Gastrocnemius medialis (tissue), 4 donors: ENCODE measurements at regions not wholly inside any gene's neighbourhood (a gene's known extent, or its start where the extent isn't known, plus 50 kb on each side); places are given as distances from the start of the nearest gene placed in this dataset.

ENCODE experiments used
- CTCF ChIP-seq, 5 experiments: fragments of 450-650 bp in 3 of 5; fragments of 200-600 bp in 2 of 5; sonication (generic) in 2 of 5; IDR thresholded peaks in 4 of 5; conservative IDR thresholded peaks in 1 of 5; 1 replicate in 4 of 5; 2 replicates in 1 of 5; pipeline ENCODE4 v1.5.1; 2016 to 2019; ENCODE audit warnings: antibody characterized with exemption in 5 of 5, mild to moderate bottlenecking in 3 of 5, moderate library complexity in 3 of 5
- POLR2A ChIP-seq, 2 donors: fragments of 450-650 bp; IDR thresholded peaks; one replicate each; pipeline ENCODE4 v1.6.1; 2017; ENCODE audit warnings: antibody characterized with exemption in 2 of 2, mild to moderate bottlenecking in 2 of 2, moderate library complexity in 2 of 2

GRCh38 chr6:54441020-54441419 is 132.8 kb downstream of the TINAG start:
- no peak for TF ChIP-seq POLR2A (IDR thresholded peaks at IDR 0.05)
- TF ChIP-seq CTCF (IDR thresholded peaks at IDR 0.05 in 4 of 5, conservative IDR thresholded peaks at IDR 0.05 in 1 of 5), result no peak
